B cell (primary cell): ENCODE measurements at regions not wholly inside any gene's neighbourhood (a gene's known extent, or its start where the extent isn't known, plus 50 kb on each side); places are given as distances from the start of the nearest gene placed in this dataset.

Experiments used
- ATAC-seq: fragments of 200-7000 bp; cut with Tn5 transposase; one replicate; pipeline ENCODE4 v1.10.0; 2021; ENCODE audit warnings: low read depth, mild to moderate bottlenecking, moderate number of reproducible peaks, moderate library complexity
- CTCF ChIA-PET: fragments of 350-600 bp; sonication (Branson Sonifier 250); formaldehyde crosslinking; loops from one replicate; lab custom pipeline; 2021; ENCODE audit warnings: antibody characterized with exemption, inconsistent platforms; lab: Charles Lee
- POLR2A ChIA-PET: fragments of 350-600 bp; sonication (Branson Sonifier 250); formaldehyde crosslinking; loops from one replicate; lab custom pipeline; 2021; ENCODE audit warnings: antibody characterized with exemption; lab: Charles Lee
- DNase-seq: peaks from one replicate; pipeline ENCODE4 v3.0.0; 2013
- H2AFZ ChIP-seq: 2 replicates; pipeline ENCODE4 v1.6.1; 2012; ENCODE audit warnings: mild to moderate bottlenecking, low read depth, low read length; ENCODE audit not compliant: insufficient read depth, poor library complexity, severe bottlenecking
- H3K27ac ChIP-seq, 2 donors: 1 replicate in 1 of 2; 2 replicates in 1 of 2; pipeline ENCODE4 v1.5.1; 2012 to 2013; ENCODE audit warnings: low read length in 2 of 2, mild to moderate bottlenecking in 2 of 2, moderate library complexity in 1 of 2
- H3K27me3 ChIP-seq, 4 experiments: fragments of 200-600 bp in 1 of 4; sonication (generic) in 1 of 4; replicated peaks in 1 of 4; 1 replicate in 2 of 4; 2 replicates in 2 of 4; pipeline versions ENCODE4 v1.6.1 to v1.7.0; 2013 to 2016; ENCODE audit warnings: low read length in 3 of 4, mild to moderate bottlenecking in 2 of 4, mixed read lengths in 1 of 4, moderate library complexity in 1 of 4; ENCODE audit not compliant: insufficient read depth in 4 of 4, control insufficient read depth in 3 of 4; ENCODE audit errors: control extremely low read depth in 1 of 4
- H3K36me3 ChIP-seq, 2 experiments: replicated peaks in 1 of 2; 1 replicate in 1 of 2; 2 replicates in 1 of 2; pipeline versions ENCODE4 v1.6.1 to v1.7.1; 2013; ENCODE audit warnings: low read length in 1 of 2; ENCODE audit not compliant: insufficient read depth in 2 of 2, control insufficient read depth in 1 of 2; ENCODE audit errors: control extremely low read depth in 1 of 2, extremely low read depth in 1 of 2
- H3K4me1 ChIP-seq, 2 donors: fragments of 200-600 bp in 1 of 2; sonication (generic) in 1 of 2; 1 replicate in 1 of 2; 2 replicates in 1 of 2; pipeline versions ENCODE4 v1.5.1 to v1.6.1; 2013 to 2017; ENCODE audit warnings: low read length in 2 of 2; ENCODE audit not compliant: control insufficient read depth in 2 of 2, insufficient read depth in 2 of 2
- H3K4me2 ChIP-seq: replicated peaks from 2 replicates; pipeline ENCODE3; 2012; ENCODE audit warnings: mild to moderate bottlenecking, low read depth, low read length; ENCODE audit not compliant: poor library complexity, severe bottlenecking
- H3K4me3 ChIP-seq, 5 experiments: fragments of 200-600 bp in 1 of 5; sonication (generic) in 1 of 5; 1 replicate in 3 of 5; 2 replicates in 2 of 5; pipeline versions ENCODE4 v1.5.1 to v1.7.0; 2011 to 2016; ENCODE audit warnings: low read length in 4 of 5, mild to moderate bottlenecking in 4 of 5, low read depth in 2 of 5, control low read depth in 1 of 5, moderate library complexity in 1 of 5; ENCODE audit not compliant: insufficient read depth in 1 of 5; ENCODE audit errors: control extremely low read depth in 1 of 5, extremely low read depth in 1 of 5
- H3K79me2 ChIP-seq: fragments of 200-600 bp; sonication (generic); one replicate; pipeline ENCODE4 v1.6.0; 2016; ENCODE audit warnings: low read length; ENCODE audit not compliant: control insufficient read depth, insufficient read depth
- H3K9ac ChIP-seq: fragments of 200-600 bp; sonication (generic); 2 replicates; pipeline ENCODE4 v1.6.1; 2017; ENCODE audit warnings: mild to moderate bottlenecking, low read length, moderate library complexity
- H3K9me3 ChIP-seq, 3 donors: one replicate each; pipeline versions ENCODE4 v1.6.1 to v1.7.1; 2013; ENCODE audit warnings: low read length in 2 of 3; ENCODE audit not compliant: control insufficient read depth in 2 of 3, insufficient read depth in 1 of 3; ENCODE audit errors: control extremely low read depth in 1 of 3
- H4K20me1 ChIP-seq: 2 replicates; pipeline ENCODE4 v1.6.0; 2012; ENCODE audit warnings: mild to moderate bottlenecking, low read length; ENCODE audit not compliant: insufficient read depth, control insufficient read depth, poor library complexity, severe bottlenecking
- H3K27ac Mint-ChIP-seq: one replicate; pipeline ENCODE4 v1.8.0; 2021; ENCODE audit warnings: mixed read lengths
- H3K27me3 Mint-ChIP-seq: one replicate; pipeline ENCODE4 v1.8.0; 2021; ENCODE audit warnings: mixed read lengths
- H3K4me1 Mint-ChIP-seq: one replicate; pipeline ENCODE4 v1.8.0; 2021; ENCODE audit warnings: mixed read lengths
- H3K4me3 Mint-ChIP-seq: one replicate; pipeline ENCODE4 v1.8.0; 2021; ENCODE audit warnings: mixed read lengths
- H3K9me3 Mint-ChIP-seq: one replicate; pipeline ENCODE4 v1.8.0; 2022; ENCODE audit warnings: mixed read lengths; ENCODE audit not compliant: insufficient read depth
- CTCF ChIP-seq: fragments of 200-600 bp; IDR thresholded peaks from one replicate; pipeline ENCODE4 v1.8.0; 2022; ENCODE audit warnings: antibody characterized with exemption, mild to moderate bottlenecking
- EZH2 ChIP-seq: IDR thresholded peaks from 2 replicates; pipeline ENCODE4 v1.6.1; 2012; ENCODE audit warnings: borderline replicate concordance, low read depth, mild to moderate bottlenecking, moderate library complexity, low read length; ENCODE audit not compliant: insufficient read depth, poor library complexity, severe bottlenecking
- WGBS: methylation state at CpG from one replicate; pipeline ENCODE4 v1.1.5; 2013; ENCODE audit warnings: missing lambda C conversion rate; ENCODE audit not compliant: insufficient coverage; 5-methylcytosine and 5-hydroxymethylcytosine counted together
- intact Hi-C: fragments of 100-400 bp; cut with micrococcal nuclease; formaldehyde crosslinking; loops from one replicate; pipeline ENCODE4 v1.10.0; 2022

GRCh38 chr13:76729691-76730090 is 156.5 kb downstream of the KCTD12 start:
- POLR2A ChIA-PET = no interaction called here
- Histone ChIP-seq H3K27ac (no peak overlapping the region), H3K4me1 (no peaks in the 10 kb centered on the region), H3K4me2 (no peak overlapping the region), H3K9me3 (peaks cover 0 to 10% (median 0%) of the 10 kb centered on the region in 3 donors), H3K27me3 (no peaks in the 10 kb centered on the region), H4K20me1 (no peaks in the 10 kb centered on the region), H3K79me2 (no peaks in the 10 kb centered on the region), H3K4me3 (no peak overlapping the region), H2AFZ (no peak overlapping the region), H3K36me3 (no peaks in the 10 kb centered on the region), H3K9ac (no peak overlapping the region)
- WGBS = 71% methylated on average over 1 of the region's 1 CpG
- no peak for TF ChIP-seq EZH2
- no peak for TF ChIP-seq CTCF
- ATAC-seq (no peak), DNase-seq (no peak)
- no peak overlapping the region for H3K4me3 Mint-ChIP-seq
- no peaks in the 10 kb centered on the region for H3K27me3 Mint-ChIP-seq
- no peak overlapping the region for H3K27ac Mint-ChIP-seq
- intact Hi-C loops = no loop called here
- CTCF ChIA-PET = no interaction called here
- no peaks in the 10 kb centered on the region for H3K9me3 Mint-ChIP-seq
- H3K4me1 Mint-ChIP-seq = no peaks in the 10 kb centered on the region

GRCh38 chr13:76725896-76726295 is 160.3 kb downstream of the KCTD12 start:
- peaks cover 5 to 7% of the 10 kb centered on the region in 2 donors for H3K4me1 ChIP-seq
- H3K4me2 ChIP-seq = no peak overlapping the region
- H3K4me3 Mint-ChIP-seq = no peak overlapping the region
- CTCF ChIA-PET = no interaction called here
- H3K27me3 Mint-ChIP-seq = no peaks in the 10 kb centered on the region
- H3K79me2 ChIP-seq = no peaks in the 10 kb centered on the region
- no peak overlapping the region for H3K4me3 ChIP-seq
- no CpG with 5 or more reads among the region's 1 CpG for WGBS
- no peaks in the 10 kb centered on the region for H3K27me3 ChIP-seq
- TF ChIP-seq EZH2 (no peak), CTCF (no peak)
- intact Hi-C loops = no loop called here
- H3K9me3 ChIP-seq = peaks cover 0 to 7% (median 0%) of the 10 kb centered on the region in 3 donors
- H3K4me1 Mint-ChIP-seq = no peaks in the 10 kb centered on the region
- DNase-seq (no peak), ATAC-seq (no peak)
- no peak overlapping the region for H3K27ac Mint-ChIP-seq
- no peak overlapping the region for H3K27ac ChIP-seq
- POLR2A ChIA-PET = no interaction called here
- no peak overlapping the region for H2AFZ ChIP-seq
- H3K9me3 Mint-ChIP-seq = no peaks in the 10 kb centered on the region
- H4K20me1 ChIP-seq = no peaks in the 10 kb centered on the region
- no peak overlapping the region for H3K9ac ChIP-seq
- H3K36me3 ChIP-seq = no peaks in the 10 kb centered on the region
